Stomach (tissue), 8 donors: ENCODE measurements at regions not wholly inside any gene's neighbourhood (a gene's known extent, or its start where the extent isn't known, plus 50 kb on each side); places are given as distances from the start of the nearest gene placed in this dataset.
"Not testable (repeated sequence)": the region's sequence is repeated elsewhere in the genome, so short reads cannot be mapped to it uniquely, and the experiment has no call there.

ENCODE experiments used
- DNase-seq, 2 donors: peaks; one replicate each; pipeline versions ENCODE4 v3.0.0 to v3.0.0-alpha.2; 2013 to 2019
- H3K27ac ChIP-seq, 5 donors: fragments of 200-600 bp in 4 of 5; sonication (generic) in 4 of 5; one replicate each; pipeline ENCODE4 v1.5.1; 2013 to 2019; ENCODE audit warnings: mild to moderate bottlenecking in 1 of 5, moderate library complexity in 1 of 5
- H3K27me3 ChIP-seq, 3 donors: fragments of 200-600 bp; sonication (generic); one replicate each; pipeline ENCODE4 v1.5.1; 2017 to 2019; ENCODE audit warnings: mixed run types in 1 of 3
- H3K36me3 ChIP-seq, 4 donors: fragments of 200-600 bp; sonication (generic); 1 replicate in 3 of 4; 2 replicates in 1 of 4; pipeline ENCODE4 v1.5.1; 2016 to 2019
- H3K4me1 ChIP-seq, 4 donors: fragments of 200-600 bp; sonication (generic); one replicate each; pipeline ENCODE4 v1.5.1; 2016 to 2019
- H3K4me3 ChIP-seq, 4 donors: fragments of 200-600 bp; sonication (generic) in 3 of 4; one replicate each; pipeline ENCODE4 v1.5.1; 2016 to 2019; ENCODE audit warnings: mild to moderate bottlenecking in 1 of 4
- H3K9me3 ChIP-seq, 4 donors: fragments of 200-600 bp; sonication (generic); one replicate each; pipeline ENCODE4 v1.5.1; 2016 to 2019
- EP300 ChIP-seq: sonication (generic); formaldehyde crosslinking; IDR thresholded peaks from one replicate; pipeline ENCODE4 v1.6.1; 2017; ENCODE audit warnings: antibody characterized with exemption
- POLR2A ChIP-seq, 4 donors: fragments of 450-650 bp; IDR thresholded peaks; one replicate each; pipeline ENCODE4 v1.6.1; 2016; ENCODE audit warnings: antibody characterized with exemption in 4 of 4, control low read depth in 2 of 4, mild to moderate bottlenecking in 1 of 4, moderate library complexity in 1 of 4
- POLR2AphosphoS5 ChIP-seq, 3 donors: sonication (generic); formaldehyde crosslinking; IDR thresholded peaks; one replicate each; pipeline ENCODE4 v1.6.1; 2016; ENCODE audit warnings: antibody characterized with exemption in 3 of 3
- WGBS, 5 donors: extraction: QIAGEN DNeasy Blood & Tissue Kit in 3 of 5; methylation state at CpG; one replicate each; pipeline versions ENCODE4 v1.1.5 to v1.1.7; 2013 to 2018; 5-methylcytosine and 5-hydroxymethylcytosine counted together
- intact Hi-C: fragments of 100-400 bp; cut with DNase I; formaldehyde crosslinking; loops from one replicate; pipeline ENCODE4 v1.15.1; 2023; ENCODE audit warnings: low total_unique reads
- TF ChIP-seq, protein P1 (sequence below), 7 experiments: fragments of 450-650 bp in 4 of 7; fragments of 200-600 bp in 3 of 7; sonication (generic) in 3 of 7; IDR thresholded peaks; one replicate each; pipeline ENCODE4 v1.5.1; 2016 to 2019; ENCODE audit warnings: antibody characterized with exemption in 7 of 7, control low read depth in 2 of 7, mild to moderate bottlenecking in 1 of 7
- donor health status: healthy with polysubstance abuse.
- donor health status: Bipolar disorder and iron deficiency.
- donor health status: healthy.

DNA sequence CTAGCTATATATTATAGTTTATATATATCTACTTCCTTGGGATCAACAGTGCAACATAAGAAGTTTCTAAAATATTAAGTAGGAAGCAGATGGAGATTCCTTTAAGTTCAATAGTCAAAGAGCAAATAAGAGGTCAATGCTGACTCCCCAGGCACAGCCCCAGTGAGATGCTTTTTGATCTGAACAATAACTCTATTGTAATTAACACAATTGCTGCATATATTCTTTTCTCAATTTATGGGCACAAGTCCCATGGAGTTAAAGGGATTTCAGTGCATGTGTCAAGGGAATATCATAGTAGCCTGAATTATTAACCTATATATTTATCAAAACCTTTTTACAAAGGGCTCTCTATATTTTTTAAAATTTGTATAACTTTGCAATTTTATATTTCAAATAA, 180.8 kb downstream of the SPRY2 start:
- intact Hi-C loops: no loop called here
- no peaks in the 10 kb centered on the region for H3K36me3 ChIP-seq

DNA sequence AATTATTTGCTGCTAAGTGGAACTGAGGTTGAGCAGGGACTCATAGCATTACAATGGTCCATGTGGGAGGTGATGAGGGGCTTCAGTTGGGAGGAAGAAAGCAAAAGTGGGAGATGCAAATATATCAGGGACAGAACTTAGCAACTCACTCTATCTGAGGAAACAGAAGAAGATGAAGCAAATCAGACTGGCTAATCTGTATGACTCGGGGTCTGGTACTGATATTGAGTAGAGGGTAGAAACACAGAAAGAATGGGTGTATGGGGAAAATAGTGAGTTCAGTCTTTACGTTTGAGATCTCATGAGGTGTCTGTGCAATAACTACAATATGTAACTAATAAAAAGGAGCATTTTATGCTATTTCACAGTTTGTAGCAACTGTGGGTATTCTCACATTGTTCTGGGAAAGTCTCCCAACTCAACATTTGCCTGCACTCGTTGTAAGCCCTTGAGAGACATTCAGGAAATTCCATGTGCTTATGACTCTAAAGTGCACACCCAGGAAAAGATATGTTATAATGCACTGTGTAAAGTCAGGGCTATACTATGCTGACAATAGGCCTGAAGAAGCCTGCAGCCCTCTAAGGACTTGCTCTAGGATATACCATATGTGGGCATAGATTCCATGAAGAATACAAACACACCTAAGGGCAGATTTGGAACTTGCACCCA, 183.5 kb downstream of the SPRY2 start:
- H3K4me1 ChIP-seq: no peaks in the 10 kb centered on the region
- no peaks in the 10 kb centered on the region for H3K27me3 ChIP-seq
- peak in 1 of 2 donors; percentile 26 for DNase-seq
- 68 to 79% (median 75%) methylated on average over 3 of the region's 3 CpGs for WGBS, 5 donors
- intact Hi-C loops: no loop called here
- H3K9me3 ChIP-seq: no peaks in the 10 kb centered on the region
- H3K36me3 ChIP-seq: no peaks in the 10 kb centered on the region
- TF ChIP-seq, protein P1, sequence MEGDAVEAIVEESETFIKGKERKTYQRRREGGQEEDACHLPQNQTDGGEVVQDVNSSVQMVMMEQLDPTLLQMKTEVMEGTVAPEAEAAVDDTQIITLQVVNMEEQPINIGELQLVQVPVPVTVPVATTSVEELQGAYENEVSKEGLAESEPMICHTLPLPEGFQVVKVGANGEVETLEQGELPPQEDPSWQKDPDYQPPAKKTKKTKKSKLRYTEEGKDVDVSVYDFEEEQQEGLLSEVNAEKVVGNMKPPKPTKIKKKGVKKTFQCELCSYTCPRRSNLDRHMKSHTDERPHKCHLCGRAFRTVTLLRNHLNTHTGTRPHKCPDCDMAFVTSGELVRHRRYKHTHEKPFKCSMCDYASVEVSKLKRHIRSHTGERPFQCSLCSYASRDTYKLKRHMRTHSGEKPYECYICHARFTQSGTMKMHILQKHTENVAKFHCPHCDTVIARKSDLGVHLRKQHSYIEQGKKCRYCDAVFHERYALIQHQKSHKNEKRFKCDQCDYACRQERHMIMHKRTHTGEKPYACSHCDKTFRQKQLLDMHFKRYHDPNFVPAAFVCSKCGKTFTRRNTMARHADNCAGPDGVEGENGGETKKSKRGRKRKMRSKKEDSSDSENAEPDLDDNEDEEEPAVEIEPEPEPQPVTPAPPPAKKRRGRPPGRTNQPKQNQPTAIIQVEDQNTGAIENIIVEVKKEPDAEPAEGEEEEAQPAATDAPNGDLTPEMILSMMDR (IDR thresholded peaks at IDR 0.05): no peak
- no peak for TF ChIP-seq POLR2A (IDR thresholded peaks at IDR 0.05)
- no peak for TF ChIP-seq POLR2AphosphoS5 (IDR thresholded peaks at IDR 0.05)
- TF ChIP-seq EP300: no peak
- H3K27ac ChIP-seq: no peak overlapping the region
- no peak overlapping the region for H3K4me3 ChIP-seq

More for the DNA sequence above, 180.8 kb downstream of the SPRY2 start:
- no peaks in the 10 kb centered on the region for H3K27me3 ChIP-seq
- H3K9me3 ChIP-seq: no peaks in the 10 kb centered on the region
- no peak overlapping the region for H3K27ac ChIP-seq
- H3K4me1 ChIP-seq: no peaks in the 10 kb centered on the region
- no peak for TF ChIP-seq POLR2A (IDR thresholded peaks at IDR 0.05)
- no peak for TF ChIP-seq POLR2AphosphoS5 (IDR thresholded peaks at IDR 0.05)
- TF ChIP-seq EP300: no peak
- no peak for DNase-seq
- H3K4me3 ChIP-seq: no peak overlapping the region

DNA sequence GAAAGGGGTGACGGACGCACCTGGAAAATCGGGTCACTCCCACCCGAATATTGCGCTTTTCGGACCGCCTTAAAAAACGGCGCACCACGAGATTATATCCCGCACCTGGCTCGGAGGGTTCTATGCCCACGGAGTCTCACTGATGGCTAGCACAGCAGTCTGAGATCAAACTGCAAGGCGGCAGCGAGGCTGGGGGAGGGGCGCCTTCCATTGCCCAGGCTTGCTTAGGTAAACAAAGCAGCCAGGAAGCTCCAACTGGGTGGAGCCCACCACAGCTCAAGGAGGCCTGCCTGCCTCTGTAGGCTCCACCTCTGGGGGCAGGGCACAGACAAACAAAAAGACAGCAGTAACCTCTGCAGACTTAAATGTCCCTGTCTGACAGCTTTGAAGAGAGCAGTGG, 188.8 kb downstream of the SPRY2 start:
- H3K4me3 ChIP-seq, intact Hi-C loops, DNase-seq, H3K27me3 ChIP-seq, H3K4me1 ChIP-seq, H3K27ac ChIP-seq, H3K36me3 ChIP-seq, H3K9me3 ChIP-seq: not testable (repeated sequence)
- 89 to 94% (median 90%) methylated on average over 16 of the region's 16 CpGs for WGBS, 5 donors

DNA sequence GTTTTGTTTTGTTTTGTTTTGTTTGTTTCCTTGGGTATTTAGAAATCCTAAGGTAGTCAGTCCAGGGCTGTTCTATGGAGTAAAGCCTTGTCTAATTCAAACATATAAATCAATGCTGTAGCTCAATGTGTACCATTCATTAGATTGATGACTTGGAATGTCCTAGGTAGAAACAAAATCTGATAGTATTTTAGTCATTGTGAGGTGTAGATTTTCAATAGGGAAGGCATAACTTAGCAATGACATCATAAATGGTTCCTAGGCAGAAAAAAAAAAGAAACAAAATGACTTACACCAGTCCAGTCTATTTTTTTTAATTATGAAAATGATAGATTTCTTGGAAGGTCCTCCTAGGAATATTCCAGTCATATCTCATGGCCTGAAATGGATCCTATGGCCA, 189.9 kb downstream of the SPRY2 start:
- no peak overlapping the region for H3K27ac ChIP-seq
- no peaks in the 10 kb centered on the region for H3K4me1 ChIP-seq
- TF ChIP-seq, protein P1 (IDR thresholded peaks at IDR 0.05): no peak
- TF ChIP-seq POLR2AphosphoS5 (IDR thresholded peaks at IDR 0.05): no peak
- no peak for TF ChIP-seq EP300
- TF ChIP-seq POLR2A (IDR thresholded peaks at IDR 0.05): no peak
- H3K9me3 ChIP-seq: no peaks in the 10 kb centered on the region
- no peaks in the 10 kb centered on the region for H3K36me3 ChIP-seq
- no peak for DNase-seq
- intact Hi-C loops: no loop called here
- no peak overlapping the region for H3K4me3 ChIP-seq
- H3K27me3 ChIP-seq: no peaks in the 10 kb centered on the region

DNA sequence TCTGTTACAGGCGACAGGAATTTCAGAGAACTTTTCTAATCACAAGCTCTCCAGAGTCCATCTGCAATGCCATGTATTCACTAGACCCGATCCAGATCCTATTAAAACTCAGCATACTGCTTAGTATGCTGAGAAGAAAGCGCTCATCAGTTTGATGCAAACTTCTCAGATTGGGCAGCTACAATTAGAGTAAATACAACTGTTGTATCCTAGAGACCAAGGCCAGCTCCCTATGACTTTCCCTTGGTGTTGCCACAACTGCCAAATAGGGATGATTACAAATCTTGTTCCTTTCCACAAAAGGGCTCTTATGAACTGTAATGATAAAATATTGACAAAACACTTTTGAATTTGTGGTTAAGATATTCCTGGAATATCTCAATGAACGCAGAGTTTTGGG, 191.2 kb downstream of the SPRY2 start:
- H3K4me3 ChIP-seq: no peak overlapping the region
- 89 to 94% (median 90%) methylated on average over 4 of the region's 4 CpGs for WGBS, 5 donors
- H3K27ac ChIP-seq: no peak overlapping the region
- H3K27me3 ChIP-seq: no peaks in the 10 kb centered on the region
- TF ChIP-seq, protein P1 (IDR thresholded peaks at IDR 0.05): no peak
- TF ChIP-seq EP300: no peak
- TF ChIP-seq POLR2AphosphoS5 (IDR thresholded peaks at IDR 0.05): no peak
- no peak for DNase-seq
- intact Hi-C loops: no loop called here
- H3K4me1 ChIP-seq: peaks cover 0 to 7% (median 0%) of the 10 kb centered on the region in 4 donors
- H3K36me3 ChIP-seq: no peaks in the 10 kb centered on the region
- no peaks in the 10 kb centered on the region for H3K9me3 ChIP-seq
